ENCODE measurements at regions not wholly inside any gene's neighbourhood (a gene's known extent, or its start where the extent isn't known, plus 50 kb on each side); places are given as distances from the start of the nearest gene placed in this dataset.

DNA sequence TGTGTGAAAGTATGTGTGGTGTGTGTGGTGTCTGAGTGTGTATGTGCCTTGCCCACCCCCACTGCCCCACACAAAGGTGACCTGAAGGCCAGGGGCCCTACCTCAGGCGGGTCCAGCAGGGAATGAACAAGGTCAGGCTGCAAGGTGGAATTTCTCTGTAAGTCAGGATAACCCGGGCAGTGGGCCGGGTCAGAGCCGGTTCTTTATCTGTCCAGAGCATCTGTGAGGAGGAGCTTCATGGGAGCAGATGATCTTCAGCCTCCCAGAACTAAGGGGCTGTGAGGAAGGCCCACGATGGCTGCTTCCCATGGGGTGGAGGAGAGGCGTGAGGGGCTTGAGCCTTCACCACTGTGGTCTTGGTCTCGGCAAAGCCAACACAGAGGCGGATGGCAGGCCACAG is 150.3 kb downstream of the TFCP2L1 start:
- no peak for TF ChIP-seq ZBTB7A (IDR thresholded peaks at IDR 0.05; ENCODE audit: low read depth)
- TF ChIP-seq CEBPB (IDR thresholded peaks at IDR 0.05), result no peak
- no peak for TF ChIP-seq EP300 (IDR thresholded peaks at IDR 0.05; ENCODE audit: borderline replicate concordance)
- TF ChIP-seq, protein P1, sequence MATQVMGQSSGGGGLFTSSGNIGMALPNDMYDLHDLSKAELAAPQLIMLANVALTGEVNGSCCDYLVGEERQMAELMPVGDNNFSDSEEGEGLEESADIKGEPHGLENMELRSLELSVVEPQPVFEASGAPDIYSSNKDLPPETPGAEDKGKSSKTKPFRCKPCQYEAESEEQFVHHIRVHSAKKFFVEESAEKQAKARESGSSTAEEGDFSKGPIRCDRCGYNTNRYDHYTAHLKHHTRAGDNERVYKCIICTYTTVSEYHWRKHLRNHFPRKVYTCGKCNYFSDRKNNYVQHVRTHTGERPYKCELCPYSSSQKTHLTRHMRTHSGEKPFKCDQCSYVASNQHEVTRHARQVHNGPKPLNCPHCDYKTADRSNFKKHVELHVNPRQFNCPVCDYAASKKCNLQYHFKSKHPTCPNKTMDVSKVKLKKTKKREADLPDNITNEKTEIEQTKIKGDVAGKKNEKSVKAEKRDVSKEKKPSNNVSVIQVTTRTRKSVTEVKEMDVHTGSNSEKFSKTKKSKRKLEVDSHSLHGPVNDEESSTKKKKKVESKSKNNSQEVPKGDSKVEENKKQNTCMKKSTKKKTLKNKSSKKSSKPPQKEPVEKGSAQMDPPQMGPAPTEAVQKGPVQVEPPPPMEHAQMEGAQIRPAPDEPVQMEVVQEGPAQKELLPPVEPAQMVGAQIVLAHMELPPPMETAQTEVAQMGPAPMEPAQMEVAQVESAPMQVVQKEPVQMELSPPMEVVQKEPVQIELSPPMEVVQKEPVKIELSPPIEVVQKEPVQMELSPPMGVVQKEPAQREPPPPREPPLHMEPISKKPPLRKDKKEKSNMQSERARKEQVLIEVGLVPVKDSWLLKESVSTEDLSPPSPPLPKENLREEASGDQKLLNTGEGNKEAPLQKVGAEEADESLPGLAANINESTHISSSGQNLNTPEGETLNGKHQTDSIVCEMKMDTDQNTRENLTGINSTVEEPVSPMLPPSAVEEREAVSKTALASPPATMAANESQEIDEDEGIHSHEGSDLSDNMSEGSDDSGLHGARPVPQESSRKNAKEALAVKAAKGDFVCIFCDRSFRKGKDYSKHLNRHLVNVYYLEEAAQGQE (IDR thresholded peaks at IDR 0.05; ENCODE audit: low read depth), result no peak
- no peak for TF ChIP-seq FOXM1 (IDR thresholded peaks at IDR 0.05; ENCODE audit: borderline replicate concordance, low read depth)
- TF ChIP-seq TAF1 (IDR thresholded peaks at IDR 0.05; ENCODE audit: low read depth), result no peak
- no peak for TF ChIP-seq TCF12 (IDR thresholded peaks at IDR 0.05; ENCODE audit: low read depth)
- TF ChIP-seq, protein P2, sequence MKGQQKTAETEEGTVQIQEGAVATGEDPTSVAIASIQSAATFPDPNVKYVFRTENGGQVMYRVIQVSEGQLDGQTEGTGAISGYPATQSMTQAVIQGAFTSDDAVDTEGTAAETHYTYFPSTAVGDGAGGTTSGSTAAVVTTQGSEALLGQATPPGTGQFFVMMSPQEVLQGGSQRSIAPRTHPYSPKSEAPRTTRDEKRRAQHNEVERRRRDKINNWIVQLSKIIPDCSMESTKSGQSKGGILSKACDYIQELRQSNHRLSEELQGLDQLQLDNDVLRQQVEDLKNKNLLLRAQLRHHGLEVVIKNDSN (IDR thresholded peaks at IDR 0.05), result no peak

DNA sequence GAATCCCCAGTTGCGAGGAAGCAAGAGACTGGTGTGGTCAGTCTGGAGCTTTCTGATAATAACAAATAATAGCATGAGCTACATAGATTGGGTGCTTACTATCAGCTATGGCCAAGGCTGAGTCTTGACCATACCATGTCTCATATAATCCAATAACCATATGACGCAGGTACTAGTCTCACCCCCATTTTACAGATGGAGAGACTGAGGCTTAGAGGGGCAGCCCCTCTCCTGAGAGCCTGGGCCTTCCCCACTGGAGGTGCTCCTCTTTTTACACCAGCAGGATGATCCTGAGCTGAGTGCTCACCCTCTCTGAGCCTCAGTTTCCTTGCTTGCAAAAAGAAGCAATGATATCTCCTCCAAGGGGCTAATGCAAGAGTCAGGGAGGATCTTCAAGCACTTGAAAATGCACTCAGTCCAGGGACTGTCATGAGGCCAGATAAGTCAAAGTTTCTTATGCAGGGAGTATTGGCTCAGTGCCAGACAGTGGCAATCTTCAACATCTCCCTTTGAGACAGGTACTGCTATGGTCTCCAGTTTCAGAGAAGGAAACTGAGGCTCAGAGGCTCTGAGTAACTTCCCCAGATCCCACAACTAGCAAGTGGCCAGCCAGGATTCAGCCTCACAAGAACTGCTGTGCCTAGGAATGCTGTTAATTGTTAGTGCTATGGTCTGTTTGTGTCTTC is 149.7 kb downstream of the TFCP2L1 start:
- no peak for TF ChIP-seq TAF1 (IDR thresholded peaks at IDR 0.05; ENCODE audit: low read depth)
- peak; percentile 27 for TF ChIP-seq NFIC (IDR thresholded peaks at IDR 0.05)

DNA sequence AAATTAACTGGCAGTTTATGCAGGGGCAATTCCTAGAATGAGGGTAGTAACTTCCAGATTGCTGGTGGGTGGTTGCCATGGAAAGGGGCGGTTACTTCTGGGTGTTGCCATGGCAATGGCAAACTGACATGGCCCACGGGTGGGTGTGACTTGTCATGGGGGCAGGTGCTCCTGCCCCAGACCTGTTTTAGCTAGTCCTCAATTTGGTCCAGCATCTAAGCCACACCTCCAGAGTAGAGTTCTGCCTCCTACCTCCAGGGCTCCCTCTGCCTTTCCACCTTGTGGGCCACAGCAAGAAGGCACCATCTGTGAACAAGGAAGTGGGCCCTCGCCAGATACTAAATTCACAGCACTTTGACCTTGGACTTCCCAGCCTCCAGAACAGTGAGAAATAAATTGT is 148.7 kb downstream of the TFCP2L1 start:
- TF ChIP-seq RAD21 (IDR thresholded peaks at IDR 0.05; ENCODE audit: low read depth), result no peak
- TF ChIP-seq EP300 (IDR thresholded peaks at IDR 0.05; ENCODE audit: borderline replicate concordance), result no peak
- TF ChIP-seq EGR1 (IDR thresholded peaks at IDR 0.05), result no peak
- no peak for TF ChIP-seq TAF1 (IDR thresholded peaks at IDR 0.05; ENCODE audit: low read depth)
- no peak for TF ChIP-seq YY1 (IDR thresholded peaks at IDR 0.05; ENCODE audit: low read depth)
- TF ChIP-seq NFIC (IDR thresholded peaks at IDR 0.05), result no peak
- no peak for TF ChIP-seq CEBPB (IDR thresholded peaks at IDR 0.05)
- no peak for TF ChIP-seq TCF12 (IDR thresholded peaks at IDR 0.05; ENCODE audit: low read depth)
- no peak for TF ChIP-seq CREB1 (IDR thresholded peaks at IDR 0.05; ENCODE audit: low read depth)
- TF ChIP-seq, protein P3, sequence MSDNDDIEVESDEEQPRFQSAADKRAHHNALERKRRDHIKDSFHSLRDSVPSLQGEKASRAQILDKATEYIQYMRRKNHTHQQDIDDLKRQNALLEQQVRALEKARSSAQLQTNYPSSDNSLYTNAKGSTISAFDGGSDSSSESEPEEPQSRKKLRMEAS (IDR thresholded peaks at IDR 0.05), result no peak
- TF ChIP-seq, protein P2 (IDR thresholded peaks at IDR 0.05), result no peak
- TF ChIP-seq, protein P1 (IDR thresholded peaks at IDR 0.05; ENCODE audit: low read depth), result no peak
- TF ChIP-seq TEAD4 (IDR thresholded peaks at IDR 0.05), result no peak
- no peak for TF ChIP-seq ZBTB7A (IDR thresholded peaks at IDR 0.05; ENCODE audit: low read depth)

DNA sequence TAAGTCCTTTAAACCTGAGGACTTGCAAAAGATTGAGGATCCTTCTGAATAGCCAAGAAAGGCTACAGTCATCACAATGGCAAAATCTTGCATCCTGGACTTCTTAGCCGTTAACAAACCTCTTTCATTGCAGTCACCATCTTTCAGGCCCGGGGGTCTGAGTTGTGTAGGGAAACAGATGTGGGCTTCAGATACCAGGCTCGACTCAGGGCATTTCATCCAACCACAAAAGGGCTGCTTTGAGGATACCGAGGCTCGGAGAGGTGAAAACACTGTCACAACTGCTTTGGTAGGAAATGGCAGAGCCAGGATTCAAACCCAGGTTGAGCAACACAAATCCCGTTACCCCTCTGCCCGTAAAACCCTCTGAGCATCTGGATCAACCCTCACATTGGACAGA is 147.4 kb downstream of the TFCP2L1 start:
- TF ChIP-seq FOXM1 (IDR thresholded peaks at IDR 0.05; ENCODE audit: borderline replicate concordance, low read depth) (no peak), NFIC (IDR thresholded peaks at IDR 0.05) (no peak), TEAD4 (IDR thresholded peaks at IDR 0.05) (no peak), TCF12 (IDR thresholded peaks at IDR 0.05; ENCODE audit: low read depth) (no peak), RAD21 (IDR thresholded peaks at IDR 0.05; ENCODE audit: low read depth) (no peak), YY1 (IDR thresholded peaks at IDR 0.05; ENCODE audit: low read depth) (no peak), CEBPB (IDR thresholded peaks at IDR 0.05) (no peak), EP300 (IDR thresholded peaks at IDR 0.05; ENCODE audit: borderline replicate concordance) (no peak), EGR1 (IDR thresholded peaks at IDR 0.05) (no peak), TAF1 (IDR thresholded peaks at IDR 0.05; ENCODE audit: low read depth) (no peak), ZBTB7A (IDR thresholded peaks at IDR 0.05; ENCODE audit: low read depth) (no peak)
- TF ChIP-seq, protein P3 (IDR thresholded peaks at IDR 0.05), result no peak

DNA sequence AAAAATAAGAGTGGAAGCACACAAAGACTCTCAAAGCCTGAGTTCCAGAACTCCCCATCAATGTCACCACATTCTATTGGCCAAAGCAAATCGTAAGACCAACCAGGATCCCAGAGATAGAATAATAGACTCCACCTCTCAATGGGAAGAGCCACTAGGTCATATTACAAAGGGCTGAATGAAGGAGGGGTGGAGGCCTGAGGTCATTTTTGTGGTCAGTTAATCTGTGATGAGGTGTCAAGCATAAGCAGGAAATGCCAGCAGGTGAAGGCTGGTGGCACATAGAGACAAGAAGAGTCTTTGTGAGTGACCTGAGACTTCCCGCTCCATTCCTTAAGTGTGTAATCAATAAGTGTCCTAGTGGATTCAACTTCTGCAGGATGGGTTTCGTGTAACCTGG is 144.3 kb downstream of the TFCP2L1 start:
- TF ChIP-seq RAD21 (IDR thresholded peaks at IDR 0.05; ENCODE audit: low read depth), result no peak
- TF ChIP-seq, protein P1 (IDR thresholded peaks at IDR 0.05; ENCODE audit: low read depth), result no peak
- no peak for TF ChIP-seq NFIC (IDR thresholded peaks at IDR 0.05)
- no peak for TF ChIP-seq EGR1 (IDR thresholded peaks at IDR 0.05)
